ENCODE measurements at regions not wholly inside any gene's neighbourhood (a gene's known extent, or its start where the extent isn't known, plus 50 kb on each side); places are given as distances from the start of the nearest gene placed in this dataset.

DNA sequence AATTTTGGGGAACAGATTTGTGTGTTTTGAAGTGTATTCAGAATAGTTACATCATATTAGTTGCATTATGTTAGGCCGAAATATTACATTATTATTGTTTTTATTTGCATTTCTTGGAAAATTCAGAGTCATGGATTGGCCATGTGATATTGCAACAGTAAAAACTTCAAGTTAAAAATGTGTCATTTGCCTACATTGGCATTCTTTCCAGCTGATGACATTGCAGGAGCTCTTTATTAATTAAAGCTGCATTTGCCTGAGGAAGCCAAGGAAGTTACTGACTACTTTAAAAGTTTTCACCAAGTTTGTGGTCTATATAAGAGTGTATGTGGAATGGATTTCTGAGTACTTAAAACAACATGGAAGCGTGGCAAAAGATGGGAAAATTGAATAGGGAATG is 726.4 kb upstream of the SGO1 start (continued):
- TF ChIP-seq CREB1 (IDR thresholded peaks at IDR 0.05) (no peak), RNF2 (IDR thresholded peaks at IDR 0.05; ENCODE audit: borderline replicate concordance, low read depth, low read length, missing control alignments, poor library complexity, severe bottlenecking) (no peak), GTF2F1 (IDR thresholded peaks at IDR 0.05; ENCODE audit: borderline replicate concordance, low read depth, low read length) (no peak), RBBP5 (IDR thresholded peaks at IDR 0.05; ENCODE audit: borderline replicate concordance, low read depth, low read length) (no peak)
